Fibroblast of skin of back (primary cell): ENCODE measurements at regions not wholly inside any gene's neighbourhood (a gene's known extent, or its start where the extent isn't known, plus 50 kb on each side); places are given as distances from the start of the nearest gene placed in this dataset.

Source experiments
- DNase-seq: peaks from one replicate; pipeline ENCODE4 v3.0.0-alpha.2; 2013

DNA sequence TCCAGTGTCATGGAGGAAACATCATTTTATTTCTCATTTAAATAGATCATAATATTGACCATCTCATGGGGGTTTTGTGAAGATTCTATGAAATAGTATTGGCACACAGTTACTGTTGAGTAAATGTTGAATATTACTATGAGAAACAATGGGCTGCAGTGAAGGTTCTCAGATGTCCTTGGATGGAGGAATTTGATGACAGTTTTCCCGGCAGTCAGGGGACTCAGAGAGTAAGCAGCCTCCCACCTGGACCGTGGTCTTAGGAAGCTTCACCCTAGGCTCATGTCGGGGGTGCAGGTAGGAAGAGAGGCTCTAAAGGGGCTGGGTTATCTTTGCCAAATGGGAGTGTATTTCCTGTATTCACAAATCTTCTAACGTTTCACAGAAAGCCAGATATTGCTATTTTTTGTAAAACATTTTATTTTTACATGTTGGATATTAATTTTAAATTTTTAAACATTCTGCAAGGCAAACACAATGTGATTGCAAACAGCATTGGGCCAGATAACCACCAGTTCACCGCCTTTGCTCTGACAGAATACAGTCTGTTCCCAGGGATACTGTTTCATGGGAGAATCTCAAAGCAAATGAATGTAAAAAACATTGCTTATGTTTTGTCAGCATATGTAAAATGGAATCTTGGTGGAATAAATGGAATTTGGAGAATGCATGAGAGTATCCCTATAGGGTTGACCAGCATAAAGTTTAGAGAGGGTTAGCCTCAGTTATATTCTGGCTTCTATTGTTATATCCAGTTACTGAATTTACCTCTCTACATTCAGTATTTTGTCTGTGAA lies 380.8 kb upstream of the TMEM132C start:
- peak; percentile 54 for DNase-seq

DNA sequence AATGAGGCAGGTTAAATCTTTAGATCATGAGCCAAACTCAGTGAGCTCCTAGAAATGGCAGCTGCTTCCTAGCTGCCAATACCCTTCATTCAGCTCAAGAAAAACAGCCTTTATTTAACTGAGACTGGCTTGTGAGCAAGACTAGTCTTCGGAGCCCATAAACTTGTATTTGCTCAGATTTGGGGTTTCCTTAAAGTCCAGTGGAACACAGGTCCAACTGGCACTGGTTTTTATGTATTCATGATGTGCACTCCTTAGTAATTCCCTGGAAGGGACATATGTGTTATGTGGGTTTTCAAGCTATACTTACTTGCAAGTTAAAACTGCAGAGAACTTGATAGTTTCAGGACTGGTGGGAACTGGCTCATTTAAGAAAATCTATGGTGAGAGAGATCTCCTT lies 380.1 kb upstream of the TMEM132C start:
- no peak for DNase-seq

- peak; percentile 58 for DNase-seq
These were observed 377.8 kb upstream of the TMEM132C start for GRCh38 chr12:127888943-127889719.

- no peak for DNase-seq
These were observed 372.9 kb upstream of the TMEM132C start for GRCh38 chr12:127893895-127894609.

DNA sequence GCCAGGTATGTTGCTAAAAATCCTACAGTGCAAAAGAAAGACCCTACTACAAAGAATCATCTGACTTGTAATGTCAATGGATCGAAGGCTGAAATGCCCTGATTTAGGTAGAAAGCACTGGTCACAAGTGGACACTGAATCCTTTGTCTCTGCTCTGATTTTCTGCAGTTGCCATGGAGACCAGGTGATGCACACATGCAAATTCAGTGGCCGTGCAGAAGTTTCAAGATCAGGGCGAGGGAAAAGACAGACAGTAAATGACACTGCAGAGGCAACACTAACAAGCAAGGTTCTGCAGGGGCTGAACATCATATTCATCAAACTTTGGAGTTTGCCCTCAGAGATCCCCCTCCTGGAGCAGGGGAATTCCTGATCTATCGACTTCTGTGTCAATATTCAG lies 370.3 kb upstream of the TMEM132C start:
- no peak for DNase-seq

DNA sequence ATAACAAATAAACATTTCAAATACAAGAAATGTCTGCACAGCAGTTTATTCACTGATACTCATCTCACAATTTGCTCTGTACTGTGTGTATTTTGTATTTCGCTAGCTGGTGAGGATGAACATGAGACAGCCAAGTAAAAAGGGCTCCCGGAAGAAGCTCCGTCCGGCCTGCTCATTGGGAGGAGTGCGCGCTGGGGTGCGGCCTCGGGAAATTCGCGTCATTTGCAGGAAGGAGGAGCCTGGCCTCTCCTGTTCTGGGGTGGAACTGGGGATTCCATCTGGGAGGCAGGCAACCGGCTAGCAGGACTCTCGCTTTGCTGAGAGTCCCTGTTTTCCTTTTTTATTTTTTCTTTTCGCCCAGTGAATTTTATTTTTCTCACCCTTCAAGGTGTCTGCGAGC lies 368.4 kb upstream of the TMEM132C start:
- DNase-seq: no peak

GRCh38 chr12:127899971-127900370 lies 367.0 kb upstream of the TMEM132C start:
- no peak for DNase-seq

DNA sequence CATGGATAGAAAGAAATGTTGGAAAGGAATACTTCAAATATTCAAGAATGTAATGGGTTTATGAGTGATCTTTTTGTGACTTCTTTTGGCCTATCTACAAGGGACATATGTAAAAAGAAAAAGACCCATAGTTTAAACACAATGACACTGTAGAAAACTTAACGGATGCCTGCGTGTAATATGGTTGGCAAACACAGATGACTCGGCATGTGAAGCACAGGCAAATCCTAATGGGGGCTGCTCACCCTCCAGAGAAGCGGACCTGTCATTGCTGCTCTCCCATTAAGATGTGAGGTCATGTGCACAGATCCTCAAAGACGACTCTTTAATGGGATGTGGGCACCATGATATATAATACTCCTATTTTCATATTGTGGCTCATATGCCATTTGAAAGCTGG lies 366.6 kb upstream of the TMEM132C start:
- no peak for DNase-seq

DNA sequence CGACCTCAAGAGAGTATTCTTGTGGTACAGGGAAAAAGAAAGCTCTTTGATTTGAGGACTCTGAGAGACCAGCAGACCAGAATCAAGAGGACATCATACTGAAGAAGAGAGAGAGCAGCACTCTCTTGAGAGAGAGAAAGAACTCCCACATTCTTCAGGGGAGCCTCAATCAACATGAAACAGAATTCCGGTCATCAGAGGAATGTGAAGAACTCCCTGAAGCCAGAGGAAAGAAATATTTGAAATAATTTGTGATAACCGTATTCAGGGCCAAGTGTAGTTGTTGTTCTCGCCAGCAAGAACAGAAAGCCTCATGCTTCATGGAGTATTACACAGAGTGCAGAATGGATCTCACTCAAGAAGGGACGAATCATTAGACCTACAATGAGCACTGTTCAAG lies 363.8 kb upstream of the TMEM132C start:
- DNase-seq: peak; percentile 84

- DNase-seq: peak; percentile 82
These were observed 357.9 kb upstream of the TMEM132C start for GRCh38 chr12:127909041-127909440.

DNA sequence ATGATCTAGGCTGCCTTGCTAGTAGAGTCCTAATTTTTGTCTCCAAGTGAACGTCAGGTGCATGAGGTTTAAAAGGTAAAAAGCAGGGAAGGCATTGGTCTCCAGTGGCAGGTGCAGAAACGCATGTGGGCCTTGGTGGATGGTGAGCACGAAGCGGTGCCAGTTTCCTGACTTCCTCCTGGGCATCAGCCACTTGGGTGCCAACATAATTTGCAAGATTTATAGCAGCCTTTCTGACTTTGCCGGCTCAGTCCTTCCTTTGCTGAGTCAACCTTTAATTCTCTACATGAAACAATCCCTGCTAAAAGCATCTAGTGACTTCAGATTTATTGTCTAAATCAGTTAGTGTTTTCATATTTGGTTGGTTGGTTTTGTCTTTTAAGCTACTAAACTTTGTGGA lies 355.7 kb upstream of the TMEM132C start:
- no peak for DNase-seq

- no peak for DNase-seq
These were observed 354.8 kb upstream of the TMEM132C start for GRCh38 chr12:127912035-127912665.

DNA sequence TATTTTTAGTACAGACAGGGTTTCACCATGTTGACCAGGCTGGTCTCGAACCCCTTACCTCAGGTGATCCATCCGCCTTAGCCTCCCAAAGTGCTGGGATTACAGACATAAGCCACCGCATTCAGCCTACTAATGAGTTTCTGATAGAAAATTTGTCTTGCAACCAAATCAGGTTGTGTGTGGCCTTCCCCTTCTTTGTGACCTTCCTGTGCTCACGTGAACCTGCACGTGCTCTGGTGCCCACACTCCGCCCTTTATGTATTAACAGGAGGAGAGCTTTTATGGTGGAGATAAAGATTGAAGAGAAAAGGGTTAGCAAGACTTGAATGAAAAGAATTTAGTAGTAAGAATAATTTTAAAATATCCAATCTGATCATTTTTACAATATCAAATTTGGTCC lies 343.5 kb upstream of the TMEM132C start:
- no peak for DNase-seq

GRCh38 chr12:127925971-127926370 lies 341.0 kb upstream of the TMEM132C start:
- peak; percentile 59 for DNase-seq

DNA sequence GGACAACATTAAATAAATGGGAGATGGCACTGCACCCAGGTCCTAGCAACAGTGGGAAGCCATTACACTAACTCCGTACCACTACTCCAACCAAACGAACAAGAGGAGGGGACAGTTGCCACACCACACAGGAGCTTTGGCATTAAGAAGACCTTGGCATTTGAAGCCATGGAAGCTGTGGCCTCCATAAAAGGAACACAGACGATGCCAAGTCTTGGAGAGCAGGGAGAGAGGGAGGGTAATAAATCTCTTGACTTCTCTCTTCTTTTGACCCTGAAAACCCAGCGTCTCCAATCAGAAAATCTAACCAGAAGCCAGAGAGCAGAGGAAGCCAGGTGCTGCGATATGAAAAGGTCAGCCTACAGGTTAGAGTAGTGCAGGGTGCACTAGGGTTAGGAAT lies 338.8 kb upstream of the TMEM132C start:
- no peak for DNase-seq

DNA sequence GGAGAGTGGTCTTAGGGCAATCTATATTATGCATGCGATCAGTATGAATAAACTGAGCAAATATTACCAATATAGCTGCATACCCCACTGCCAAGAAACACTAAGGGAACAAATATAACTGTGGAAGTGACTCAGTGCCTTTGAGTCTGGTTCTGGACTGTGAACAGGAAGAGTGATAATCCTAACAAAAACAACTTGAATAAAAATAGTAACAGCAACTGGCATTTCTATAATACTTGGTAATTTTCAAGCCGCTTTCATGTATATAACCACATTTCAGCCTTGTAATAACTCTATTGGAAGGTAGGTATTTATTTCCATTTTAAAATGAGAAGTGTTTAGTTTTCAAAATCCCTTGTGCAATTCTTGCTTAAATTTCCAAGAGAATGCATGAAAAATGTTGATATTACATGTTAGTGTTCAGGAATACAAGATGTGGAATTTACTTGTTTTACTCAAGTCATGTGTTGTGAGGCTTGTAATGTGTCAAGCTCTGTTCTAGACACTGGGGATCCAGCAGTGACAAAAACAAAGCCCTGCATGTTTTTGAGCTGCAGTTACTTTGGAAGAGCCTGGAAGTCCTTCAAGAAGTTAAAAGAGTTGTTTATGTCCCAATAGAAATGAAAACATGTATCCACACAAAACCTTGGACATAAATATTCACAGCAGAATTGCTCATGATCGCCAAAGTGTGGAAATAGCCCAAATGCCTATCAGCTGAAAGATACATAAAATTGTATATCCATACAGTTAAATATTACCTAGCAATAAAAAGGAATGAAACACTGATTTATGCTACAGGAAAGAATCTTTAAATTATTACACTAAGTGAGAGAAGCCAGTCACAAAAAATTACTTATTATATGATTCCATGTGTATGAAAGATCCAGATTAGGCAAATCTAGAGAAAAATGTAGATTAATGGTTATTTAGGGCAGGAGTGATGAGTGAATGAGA lies 338.1 kb upstream of the TMEM132C start:
- peak; percentile 87 for DNase-seq

DNA sequence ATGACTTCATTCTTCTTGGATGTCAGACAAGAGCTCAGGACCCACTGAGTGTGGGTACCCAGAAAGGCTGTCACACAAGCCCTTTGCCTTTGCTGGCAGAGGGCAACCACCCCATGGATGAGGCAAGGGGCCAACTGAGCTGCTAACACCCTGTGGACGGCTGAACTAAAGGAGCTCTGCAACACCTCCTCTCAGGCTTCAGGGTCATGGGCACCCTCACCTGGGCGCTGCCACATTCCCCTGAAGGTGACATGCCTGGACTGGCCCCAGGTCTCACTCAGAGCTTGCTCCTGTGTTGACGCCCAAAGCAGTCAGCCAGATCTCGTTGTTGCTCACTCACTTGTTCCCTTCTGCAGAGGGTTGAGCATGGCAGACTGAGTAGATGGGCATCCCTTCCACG lies 336.8 kb upstream of the TMEM132C start:
- no peak for DNase-seq

DNA sequence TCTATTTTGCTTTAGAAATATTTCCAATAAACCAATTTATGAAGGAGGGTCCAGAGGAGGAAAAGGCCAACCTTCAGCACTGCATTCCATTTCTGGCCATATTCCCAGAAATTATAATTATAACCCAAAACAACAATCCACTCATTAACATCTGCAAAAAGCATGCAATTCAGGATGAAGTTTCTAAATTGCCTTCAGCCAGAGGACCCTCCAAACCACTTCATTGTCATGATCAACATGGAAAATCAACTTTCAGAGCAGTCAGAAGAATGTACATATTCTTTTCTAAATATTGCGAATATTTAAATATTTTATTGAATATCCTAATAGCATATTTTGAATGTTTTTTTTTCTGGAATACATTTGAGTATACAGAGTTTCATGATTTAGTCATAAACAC lies 332.6 kb upstream of the TMEM132C start:
- DNase-seq: no peak

DNA sequence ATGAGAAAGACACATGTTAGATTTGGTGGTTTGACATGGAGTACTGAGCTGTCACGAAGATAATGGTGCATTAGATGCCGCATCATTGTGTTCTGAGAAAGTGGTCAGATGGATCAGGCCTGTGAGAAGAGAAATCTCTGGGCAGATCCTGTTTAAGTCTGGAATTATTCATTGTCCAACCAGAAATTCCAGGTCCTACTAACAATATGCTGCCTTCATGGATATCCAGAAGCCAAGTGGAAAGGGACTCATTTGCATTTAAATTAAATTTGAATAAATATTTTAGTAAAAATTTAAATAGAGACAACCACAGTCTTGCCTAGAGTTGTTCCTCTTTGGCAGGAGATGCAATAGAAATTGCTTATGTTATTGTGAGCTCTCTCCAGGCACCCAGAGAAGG lies 330.5 kb upstream of the TMEM132C start:
- DNase-seq: no peak

DNA sequence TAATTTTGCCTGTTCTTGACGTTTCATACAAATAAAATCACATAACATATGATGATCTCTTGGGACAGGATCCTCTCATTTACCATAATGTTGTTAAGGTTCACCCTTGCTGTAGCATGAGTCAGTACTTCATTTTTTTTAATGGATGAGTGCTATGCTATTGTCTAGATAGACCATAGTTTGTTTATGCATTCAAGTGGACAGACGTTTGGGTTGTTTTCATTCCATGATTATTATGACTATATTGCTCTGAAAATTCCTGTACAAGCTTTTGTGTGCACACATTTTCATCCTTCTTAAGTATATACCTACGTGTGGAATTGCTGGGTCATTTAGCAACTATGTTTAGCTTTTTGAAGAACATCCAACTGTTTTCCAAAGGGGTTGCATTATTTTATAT lies 325.6 kb upstream of the TMEM132C start:
- peak; percentile 71 for DNase-seq

GRCh38 chr12:127942981-127943380 lies 324.0 kb upstream of the TMEM132C start:
- DNase-seq: no peak
